ENCODE measurements at regions not wholly inside any gene's neighbourhood (a gene's known extent, or its start where the extent isn't known, plus 50 kb on each side); places are given as distances from the start of the nearest gene placed in this dataset.

- Histone ChIP-seq H2BK12ac (ENCODE audit: low read length) (no peak overlapping the region), H3K36me3 (ENCODE audit: control insufficient read depth in 1 of 2, insufficient read depth in 2 of 2, low read length in 2 of 2) (no peaks in the 10 kb centered on the region), H3K9me3 (ENCODE audit: insufficient read depth, low read depth, low read length) (peaks cover 2% of the 10 kb centered on the region), H3K4me3 (ENCODE audit: low read depth, low read length) (peak overlapping the region; percentile 10), H3K79me2 (ENCODE audit: control insufficient read depth, insufficient read depth, low read length, poor library complexity) (no peaks in the 10 kb centered on the region), H4K12ac (ENCODE audit: low read depth, low read length) (no peak overlapping the region), H2AK5ac (ENCODE audit: low read length) (no peak overlapping the region), H3K4ac (ENCODE audit: low read depth, low read length) (no peak overlapping the region), H3K27me3 (ENCODE audit: insufficient read depth, low read length) (no peaks in the 10 kb centered on the region), H4K8ac (ENCODE audit: low read depth, low read length) (no peak overlapping the region), H3K9ac (ENCODE audit: low read length) (no peak overlapping the region), H3K4me1 (ENCODE audit: control insufficient read depth in 1 of 2, insufficient read depth in 2 of 2, low read length in 2 of 2) (no peaks in the 10 kb centered on the region), H3K4me2 (ENCODE audit: low read length) (no peak overlapping the region), H3K27ac (ENCODE audit: low read depth, low read length) (no peak overlapping the region), H3K79me1 (ENCODE audit: low read length) (no peaks in the 10 kb centered on the region), H2BK120ac (ENCODE audit: insufficient read depth, low read length, poor library complexity) (no peak overlapping the region), H3K23ac (ENCODE audit: low read length) (no peak overlapping the region), H3K14ac (ENCODE audit: low read length) (no peak overlapping the region), H2AFZ (ENCODE audit: insufficient read depth, low read length, poor library complexity) (no peak overlapping the region), H4K91ac (ENCODE audit: low read depth, low read length) (no peak overlapping the region), H3K18ac (ENCODE audit: low read length) (no peak overlapping the region), H2BK5ac (ENCODE audit: low read depth, low read length, poor library complexity) (no peak overlapping the region)
- WGBS (ENCODE audit: extremely low coverage, insufficient coverage, insufficient read length): no CpG with 5 or more reads among the region's 7 CpGs
- DNase-seq: no peak
Observed at GRCh38 chr4:1499465-1499864, 93.2 kb upstream of the NKX1-1 start.

GRCh38 chr4:1497189-1497801, 91.1 kb upstream of the NKX1-1 start:
- Histone ChIP-seq H3K27ac (ENCODE audit: low read depth, low read length) (no peak overlapping the region), H3K14ac (ENCODE audit: low read length) (no peak overlapping the region), H3K79me2 (ENCODE audit: control insufficient read depth, insufficient read depth, low read length, poor library complexity) (no peaks in the 10 kb centered on the region), H3K36me3 (ENCODE audit: control insufficient read depth in 1 of 2, insufficient read depth in 2 of 2, low read length in 2 of 2) (no peaks in the 10 kb centered on the region), H2BK5ac (ENCODE audit: low read depth, low read length, poor library complexity) (no peak overlapping the region), H2BK120ac (ENCODE audit: insufficient read depth, low read length, poor library complexity) (no peak overlapping the region), H3K4me2 (ENCODE audit: low read length) (no peak overlapping the region), H3K9me3 (ENCODE audit: insufficient read depth, low read depth, low read length) (peaks cover 2% of the 10 kb centered on the region), H4K12ac (ENCODE audit: low read depth, low read length) (no peak overlapping the region), H3K27me3 (ENCODE audit: insufficient read depth, low read length) (no peaks in the 10 kb centered on the region), H3K79me1 (ENCODE audit: low read length) (no peaks in the 10 kb centered on the region), H3K4ac (ENCODE audit: low read depth, low read length) (no peak overlapping the region), H4K8ac (ENCODE audit: low read depth, low read length) (no peak overlapping the region), H3K9ac (ENCODE audit: low read length) (no peak overlapping the region), H3K4me3 (ENCODE audit: low read depth, low read length) (no peak overlapping the region), H3K4me1 (ENCODE audit: control insufficient read depth in 1 of 2, insufficient read depth in 2 of 2, low read length in 2 of 2) (no peaks in the 10 kb centered on the region), H2BK12ac (ENCODE audit: low read length) (no peak overlapping the region), H3K23ac (ENCODE audit: low read length) (no peak overlapping the region), H2AK5ac (ENCODE audit: low read length) (no peak overlapping the region), H2AFZ (ENCODE audit: insufficient read depth, low read length, poor library complexity) (no peak overlapping the region), H4K91ac (ENCODE audit: low read depth, low read length) (no peak overlapping the region), H3K18ac (ENCODE audit: low read length) (no peak overlapping the region)
- 100% methylated on average over 4 of the region's 7 CpGs for WGBS (ENCODE audit: extremely low coverage, insufficient coverage, insufficient read length)
- DNase-seq: no peak

- H4K91ac ChIP-seq (ENCODE audit: low read depth, low read length): no peak overlapping the region
- no peak overlapping the region for H3K4me2 ChIP-seq (ENCODE audit: low read length)
- H3K23ac ChIP-seq (ENCODE audit: low read length): no peak overlapping the region
- H3K79me2 ChIP-seq (ENCODE audit: control insufficient read depth, insufficient read depth, low read length, poor library complexity): no peaks in the 10 kb centered on the region
- H3K27me3 ChIP-seq (ENCODE audit: insufficient read depth, low read length): no peaks in the 10 kb centered on the region
- H2AFZ ChIP-seq (ENCODE audit: insufficient read depth, low read length, poor library complexity): no peak overlapping the region
- H3K36me3 ChIP-seq (ENCODE audit: control insufficient read depth in 1 of 2, insufficient read depth in 2 of 2, low read length in 2 of 2): no peaks in the 10 kb centered on the region
- no peak overlapping the region for H2BK120ac ChIP-seq (ENCODE audit: insufficient read depth, low read length, poor library complexity)
- no peaks in the 10 kb centered on the region for H3K4me1 ChIP-seq (ENCODE audit: control insufficient read depth in 1 of 2, insufficient read depth in 2 of 2, low read length in 2 of 2)
- H4K12ac ChIP-seq (ENCODE audit: low read depth, low read length): no peak overlapping the region
- H2BK5ac ChIP-seq (ENCODE audit: low read depth, low read length, poor library complexity): no peak overlapping the region
- H3K18ac ChIP-seq (ENCODE audit: low read length): no peak overlapping the region
- no peak overlapping the region for H3K4ac ChIP-seq (ENCODE audit: low read depth, low read length)
- DNase-seq: no peak
- no CpG with 5 or more reads among the region's 9 CpGs for WGBS (ENCODE audit: extremely low coverage, insufficient coverage, insufficient read length)
- no peaks in the 10 kb centered on the region for H3K79me1 ChIP-seq (ENCODE audit: low read length)
- no peak overlapping the region for H2AK5ac ChIP-seq (ENCODE audit: low read length)
- no peak overlapping the region for H3K14ac ChIP-seq (ENCODE audit: low read length)
- no peak overlapping the region for H2BK12ac ChIP-seq (ENCODE audit: low read length)
- H3K4me3 ChIP-seq (ENCODE audit: low read depth, low read length): no peak overlapping the region
- no peak overlapping the region for H3K27ac ChIP-seq (ENCODE audit: low read depth, low read length)
- no peak overlapping the region for H3K9ac ChIP-seq (ENCODE audit: low read length)
- H4K8ac ChIP-seq (ENCODE audit: low read depth, low read length): no peak overlapping the region
- peaks cover 2% of the 10 kb centered on the region for H3K9me3 ChIP-seq (ENCODE audit: insufficient read depth, low read depth, low read length)
Observed at GRCh38 chr4:1496116-1496642, 89.9 kb upstream of the NKX1-1 start.

- Histone ChIP-seq H3K18ac (ENCODE audit: low read length) (no peak overlapping the region), H3K27ac (ENCODE audit: low read depth, low read length) (no peak overlapping the region), H3K9me3 (ENCODE audit: insufficient read depth, low read depth, low read length) (peaks cover 2% of the 10 kb centered on the region), H3K9ac (ENCODE audit: low read length) (no peak overlapping the region), H2AFZ (ENCODE audit: insufficient read depth, low read length, poor library complexity) (no peak overlapping the region), H3K27me3 (ENCODE audit: insufficient read depth, low read length) (no peaks in the 10 kb centered on the region), H2BK12ac (ENCODE audit: low read length) (no peak overlapping the region), H2BK120ac (ENCODE audit: insufficient read depth, low read length, poor library complexity) (no peak overlapping the region), H3K79me1 (ENCODE audit: low read length) (no peaks in the 10 kb centered on the region), H2BK5ac (ENCODE audit: low read depth, low read length, poor library complexity) (no peak overlapping the region), H3K4me1 (ENCODE audit: control insufficient read depth in 1 of 2, insufficient read depth in 2 of 2, low read length in 2 of 2) (no peaks in the 10 kb centered on the region), H3K4me3 (ENCODE audit: low read depth, low read length) (no peak overlapping the region), H3K14ac (ENCODE audit: low read length) (no peak overlapping the region), H3K4me2 (ENCODE audit: low read length) (no peak overlapping the region), H3K4ac (ENCODE audit: low read depth, low read length) (no peak overlapping the region), H4K91ac (ENCODE audit: low read depth, low read length) (no peak overlapping the region), H3K79me2 (ENCODE audit: control insufficient read depth, insufficient read depth, low read length, poor library complexity) (no peaks in the 10 kb centered on the region), H3K36me3 (ENCODE audit: control insufficient read depth in 1 of 2, insufficient read depth in 2 of 2, low read length in 2 of 2) (no peaks in the 10 kb centered on the region), H4K12ac (ENCODE audit: low read depth, low read length) (no peak overlapping the region), H4K8ac (ENCODE audit: low read depth, low read length) (no peak overlapping the region), H2AK5ac (ENCODE audit: low read length) (no peak overlapping the region), H3K23ac (ENCODE audit: low read length) (no peak overlapping the region)
- no CpG with 5 or more reads among the region's 34 CpGs for WGBS (ENCODE audit: extremely low coverage, insufficient coverage, insufficient read length)
- no peak for DNase-seq
Observed at GRCh38 chr4:1495416-1496115, 89.3 kb upstream of the NKX1-1 start.
